Spinal cord (tissue), 9 donors: ENCODE measurements at regions not wholly inside any gene's neighbourhood (a gene's known extent, or its start where the extent isn't known, plus 50 kb on each side); places are given as distances from the start of the nearest gene placed in this dataset.
"Not testable (repeated sequence)": the region's sequence is repeated elsewhere in the genome, so short reads cannot be mapped to it uniquely, and the experiment has no call there.

Experiments
- DNase-seq, 6 donors: peaks; one replicate each; pipeline versions ENCODE4 v3.0.0 to v3.0.0-alpha.2; 2013 to 2015; ENCODE audit warnings: low spot score in 6 of 6, low read depth in 4 of 6
- H3K27ac ChIP-seq: one replicate; pipeline ENCODE4 v1.5.1; 2013; ENCODE audit warnings: low read depth, low read length, control low read depth
- H3K27me3 ChIP-seq: one replicate; pipeline ENCODE4 v1.6.1; 2013; ENCODE audit warnings: low read length; ENCODE audit not compliant: control insufficient read depth, insufficient read depth
- H3K36me3 ChIP-seq: one replicate; pipeline ENCODE4 v1.6.1; 2013; ENCODE audit warnings: low read length; ENCODE audit not compliant: control insufficient read depth, insufficient read depth
- H3K4me1 ChIP-seq: one replicate; pipeline ENCODE4 v1.6.1; 2013; ENCODE audit warnings: low read length; ENCODE audit not compliant: control insufficient read depth, insufficient read depth
- H3K4me3 ChIP-seq: one replicate; pipeline ENCODE4 v1.5.1; 2013; ENCODE audit warnings: low read depth, low read length, control low read depth
- H3K9me3 ChIP-seq: one replicate; pipeline ENCODE4 v1.6.1; 2013; ENCODE audit warnings: low read length; ENCODE audit not compliant: control insufficient read depth, insufficient read depth
- WGBS: methylation state at CpG from one replicate; pipeline ENCODE4 v1.1.5; 2013; ENCODE audit warnings: missing lambda C conversion rate; ENCODE audit not compliant: insufficient coverage; 5-methylcytosine and 5-hydroxymethylcytosine counted together
- donor health status: healthy.

GRCh38 chr18:30689216-30689615, 353.3 kb downstream of the DSC3 start:
- Histone ChIP-seq H3K36me3 (no peaks in the 10 kb centered on the region), H3K27me3 (no peaks in the 10 kb centered on the region), H3K4me3 (no peak overlapping the region), H3K4me1 (no peaks in the 10 kb centered on the region), H3K9me3 (no peaks in the 10 kb centered on the region), H3K27ac (no peak overlapping the region)
- no peak for DNase-seq
- no CpG with 5 or more reads among the region's 2 CpGs for WGBS

- WGBS: 92% methylated on average over 2 of the region's 2 CpGs
- no peak for DNase-seq
- no peaks in the 10 kb centered on the region for H3K27me3 ChIP-seq
- no peak overlapping the region for H3K27ac ChIP-seq
- no peak overlapping the region for H3K4me3 ChIP-seq
- H3K4me1 ChIP-seq: no peaks in the 10 kb centered on the region
- H3K9me3 ChIP-seq: no peaks in the 10 kb centered on the region
- H3K36me3 ChIP-seq: no peaks in the 10 kb centered on the region
These were observed 355.0 kb downstream of the DSC3 start for GRCh38 chr18:30687501-30687900.

GRCh38 chr18:30684825-30685481, 357.6 kb downstream of the DSC3 start:
- Histone ChIP-seq H3K9me3 (no peaks in the 10 kb centered on the region), H3K4me3 (no peak overlapping the region), H3K27me3 (no peaks in the 10 kb centered on the region), H3K4me1 (no peaks in the 10 kb centered on the region), H3K36me3 (no peaks in the 10 kb centered on the region), H3K27ac (no peak overlapping the region)
- 70% methylated on average over 2 of the region's 3 CpGs for WGBS
- no peak for DNase-seq

GRCh38 chr18:30683836-30684235, 358.7 kb downstream of the DSC3 start:
- Histone ChIP-seq H3K9me3 (no peaks in the 10 kb centered on the region), H3K4me3 (no peak overlapping the region), H3K27ac (no peak overlapping the region), H3K27me3 (no peaks in the 10 kb centered on the region), H3K36me3 (no peaks in the 10 kb centered on the region), H3K4me1 (no peaks in the 10 kb centered on the region)
- DNase-seq: no peak
- no CpG with 5 or more reads among the region's 2 CpGs for WGBS

- no CpG with 5 or more reads among the region's 1 CpG for WGBS
These were observed 359.9 kb downstream of the DSC3 start for GRCh38 chr18:30682672-30683071.

GRCh38 chr18:30679285-30679930, 363.1 kb downstream of the DSC3 start:
- H3K27me3 ChIP-seq: no peaks in the 10 kb centered on the region
- H3K9me3 ChIP-seq: no peaks in the 10 kb centered on the region
- no CpG with 5 or more reads among the region's 5 CpGs for WGBS
- no peak overlapping the region for H3K4me3 ChIP-seq
- no peaks in the 10 kb centered on the region for H3K36me3 ChIP-seq
- no peak for DNase-seq
- H3K27ac ChIP-seq: no peak overlapping the region
- no peaks in the 10 kb centered on the region for H3K4me1 ChIP-seq

More at GRCh38 chr18:30682672-30683071, 359.9 kb downstream of the DSC3 start:
- peak in 1 of 6 donors; percentile 20 for DNase-seq
- H3K27ac ChIP-seq: no peak overlapping the region
- H3K9me3 ChIP-seq: no peaks in the 10 kb centered on the region
- H3K36me3 ChIP-seq: no peaks in the 10 kb centered on the region
- H3K4me1 ChIP-seq: no peaks in the 10 kb centered on the region
- H3K27me3 ChIP-seq: no peaks in the 10 kb centered on the region
- H3K4me3 ChIP-seq: no peak overlapping the region

GRCh38 chr18:30677813-30678212, 364.7 kb downstream of the DSC3 start:
- not testable (repeated sequence) for H3K9me3 ChIP-seq, H3K4me3 ChIP-seq, H3K27me3 ChIP-seq, DNase-seq, H3K36me3 ChIP-seq, H3K4me1 ChIP-seq, H3K27ac ChIP-seq
- WGBS: no CpG with 5 or more reads among the region's 5 CpGs

- no peaks in the 10 kb centered on the region for H3K27me3 ChIP-seq
- no peaks in the 10 kb centered on the region for H3K4me1 ChIP-seq
- H3K4me3 ChIP-seq: no peak overlapping the region
- no peaks in the 10 kb centered on the region for H3K36me3 ChIP-seq
- H3K27ac ChIP-seq: no peak overlapping the region
- peak in 5 of 6 donors; percentile 4 to 87 (median 21) for DNase-seq
- no CpG with 5 or more reads among the region's 4 CpGs for WGBS
- H3K9me3 ChIP-seq: no peaks in the 10 kb centered on the region
These were observed 366.5 kb downstream of the DSC3 start for GRCh38 chr18:30676053-30676480.

GRCh38 chr18:30675493-30675892, 367.0 kb downstream of the DSC3 start:
- H3K27me3 ChIP-seq: no peaks in the 10 kb centered on the region
- no peaks in the 10 kb centered on the region for H3K9me3 ChIP-seq
- no peak overlapping the region for H3K4me3 ChIP-seq
- no peaks in the 10 kb centered on the region for H3K36me3 ChIP-seq
- WGBS: no CpG with 5 or more reads among the region's 2 CpGs
- H3K4me1 ChIP-seq: no peaks in the 10 kb centered on the region
- no peak for DNase-seq
- H3K27ac ChIP-seq: no peak overlapping the region

- Histone ChIP-seq H3K4me1 (no peaks in the 10 kb centered on the region), H3K36me3 (no peaks in the 10 kb centered on the region), H3K9me3 (no peaks in the 10 kb centered on the region), H3K27me3 (no peaks in the 10 kb centered on the region), H3K4me3 (no peak overlapping the region), H3K27ac (no peak overlapping the region)
- 83% methylated on average over 1 of the region's 4 CpGs for WGBS
- DNase-seq: no peak
These were observed 367.5 kb downstream of the DSC3 start for GRCh38 chr18:30675072-30675471.
